ENCODE measurements at regions not wholly inside any gene's neighbourhood (a gene's known extent, or its start where the extent isn't known, plus 50 kb on each side); places are given as distances from the start of the nearest gene placed in this dataset.
A peak's percentile ranks its signal among the peaks of the same experiment; 100 is the strongest.

GRCh38 chr16:66315210-66315825 is 51.2 kb upstream of the CDH5 start:
- no peaks in the 10 kb centered on the region for H3K27me3 ChIP-seq (ENCODE audit: control insufficient read depth in 2 of 2, insufficient read depth in 2 of 2, low read length in 2 of 2)
- intact Hi-C loops (cut with micrococcal nuclease), result loop anchor here (1.0 kb wide), 2 partner anchors 40 to 41 kb away; no protein-coding TSS in a partner anchor
- ATAC-seq, result peak; percentile 87
- no peaks in the 10 kb centered on the region for H3K4me1 ChIP-seq (ENCODE audit: control insufficient read depth in 2 of 2, insufficient read depth in 2 of 2, low read length in 2 of 2)
- peak in 7 of 9 donors; percentile 1 to 50 (median 37) for DNase-seq
- H3K9me3 Mint-ChIP-seq, result peaks cover 0 to 2% (median 0%) of the 10 kb centered on the region in 11 donors
- ChIA-PET POLR2A (no interaction called here), CTCF (interaction anchor here (1.2 kb wide), 1 partner anchor 14 kb away, joined by 3 read pairs; no protein-coding TSS in a partner anchor)
- peak overlapping the region in 1 of 9 donors; percentile 30 for H3K27ac Mint-ChIP-seq
- no peaks in the 10 kb centered on the region for H3K36me3 Mint-ChIP-seq
- H3K36me3 ChIP-seq (ENCODE audit: control insufficient read depth in 2 of 3, insufficient read depth in 3 of 3, low read length in 3 of 3), result no peaks in the 10 kb centered on the region
- peaks cover 0 to 4% (median 0%) of the 10 kb centered on the region in 7 donors for H3K4me1 Mint-ChIP-seq
- peaks cover 0 to 13% (median 8%) of the 10 kb centered on the region in 5 donors for H3K27me3 Mint-ChIP-seq
- no peak overlapping the region for H3K4me3 ChIP-seq (ENCODE audit: low read length)
- H3K4me3 Mint-ChIP-seq, result no peak overlapping the region
- H3K9me3 ChIP-seq (ENCODE audit: control insufficient read depth in 2 of 3, low read length in 3 of 3), result no peaks in the 10 kb centered on the region
- no peak overlapping the region for H3K27ac ChIP-seq (ENCODE audit: low read depth, low read length)

- ATAC-seq (no peak), DNase-seq (no peak)
- H3K4me1 ChIP-seq (ENCODE audit: control insufficient read depth in 2 of 2, insufficient read depth in 2 of 2, low read length in 2 of 2), result no peaks in the 10 kb centered on the region
- no peak overlapping the region for H3K4me3 ChIP-seq (ENCODE audit: low read length)
- ChIA-PET POLR2A (no interaction called here), CTCF (no interaction called here)
- Mint-ChIP-seq H3K36me3 (no peaks in the 10 kb centered on the region), H3K27ac (no peak overlapping the region), H3K9me3 (peaks cover 0 to under 1% (median 0%) of the 10 kb centered on the region in 11 donors), H3K4me3 (no peak overlapping the region), H3K4me1 (peaks cover 0 to 4% (median 0%) of the 10 kb centered on the region in 7 donors), H3K27me3 (peaks cover 0 to 12% (median 2%) of the 10 kb centered on the region in 5 donors)
- no peaks in the 10 kb centered on the region for H3K27me3 ChIP-seq (ENCODE audit: control insufficient read depth in 2 of 2, insufficient read depth in 2 of 2, low read length in 2 of 2)
- no peak overlapping the region for H3K27ac ChIP-seq (ENCODE audit: low read depth, low read length)
- H3K9me3 ChIP-seq (ENCODE audit: control insufficient read depth in 2 of 3, low read length in 3 of 3), result no peaks in the 10 kb centered on the region
- intact Hi-C loops (cut with micrococcal nuclease), result no loop called here
- no peaks in the 10 kb centered on the region for H3K36me3 ChIP-seq (ENCODE audit: control insufficient read depth in 2 of 3, insufficient read depth in 3 of 3, low read length in 3 of 3)
These were observed 55.2 kb upstream of the CDH5 start for GRCh38 chr16:66311306-66311705.

GRCh38 chr16:66309215-66309807 is 57.2 kb upstream of the CDH5 start:
- ChIA-PET POLR2A (no interaction called here), CTCF (no interaction called here)
- Histone ChIP-seq H3K4me1 (ENCODE audit: control insufficient read depth in 2 of 2, insufficient read depth in 2 of 2, low read length in 2 of 2) (no peaks in the 10 kb centered on the region), H3K27ac (ENCODE audit: low read depth, low read length) (no peak overlapping the region), H3K27me3 (ENCODE audit: control insufficient read depth in 2 of 2, insufficient read depth in 2 of 2, low read length in 2 of 2) (no peaks in the 10 kb centered on the region), H3K4me3 (ENCODE audit: low read length) (no peak overlapping the region), H3K9me3 (ENCODE audit: control insufficient read depth in 2 of 3, low read length in 3 of 3) (no peaks in the 10 kb centered on the region), H3K36me3 (ENCODE audit: control insufficient read depth in 2 of 3, insufficient read depth in 3 of 3, low read length in 3 of 3) (no peaks in the 10 kb centered on the region)
- Mint-ChIP-seq H3K27ac (no peak overlapping the region), H3K9me3 (peaks cover 0 to 4% (median 0%) of the 10 kb centered on the region in 11 donors), H3K4me1 (no peaks in the 10 kb centered on the region), H3K4me3 (no peak overlapping the region), H3K36me3 (no peaks in the 10 kb centered on the region), H3K27me3 (peaks cover 0 to 18% (median 5%) of the 10 kb centered on the region in 5 donors)
- DNase-seq (no peak), ATAC-seq (no peak)
- intact Hi-C loops (cut with micrococcal nuclease), result no loop called here

- Histone ChIP-seq H3K4me3 (ENCODE audit: low read length) (no peak overlapping the region), H3K27ac (ENCODE audit: low read depth, low read length) (no peak overlapping the region), H3K27me3 (ENCODE audit: control insufficient read depth in 2 of 2, insufficient read depth in 2 of 2, low read length in 2 of 2) (no peaks in the 10 kb centered on the region), H3K9me3 (ENCODE audit: control insufficient read depth in 2 of 3, low read length in 3 of 3) (no peaks in the 10 kb centered on the region), H3K4me1 (ENCODE audit: control insufficient read depth in 2 of 2, insufficient read depth in 2 of 2, low read length in 2 of 2) (no peaks in the 10 kb centered on the region), H3K36me3 (ENCODE audit: control insufficient read depth in 2 of 3, insufficient read depth in 3 of 3, low read length in 3 of 3) (no peaks in the 10 kb centered on the region)
- Mint-ChIP-seq H3K27me3 (peaks cover 0 to 18% (median 5%) of the 10 kb centered on the region in 5 donors), H3K4me3 (no peak overlapping the region), H3K9me3 (peaks cover 0 to 4% (median 0%) of the 10 kb centered on the region in 11 donors), H3K36me3 (no peaks in the 10 kb centered on the region), H3K27ac (no peak overlapping the region), H3K4me1 (no peaks in the 10 kb centered on the region)
- CTCF ChIA-PET, result no interaction called here
- no peak for DNase-seq
- POLR2A ChIA-PET, result no interaction called here
- intact Hi-C loops (cut with micrococcal nuclease), result no loop called here
- ATAC-seq, result no peak
These were observed 58.4 kb upstream of the CDH5 start for GRCh38 chr16:66308096-66308495.

GRCh38 chr16:66306366-66307150 is 59.9 kb upstream of the CDH5 start:
- CTCF ChIA-PET, result no interaction called here
- H3K9me3 Mint-ChIP-seq, result peaks cover 0 to 4% (median 0%) of the 10 kb centered on the region in 11 donors

GRCh38 chr16:66304961-66305360 is 61.5 kb upstream of the CDH5 start:
- DNase-seq, result peak in 1 of 9 donors; percentile 6
- H3K9me3 Mint-ChIP-seq, result peaks cover 0 to 4% (median 0%) of the 10 kb centered on the region in 11 donors
- no peak overlapping the region for H3K27ac Mint-ChIP-seq
- Histone ChIP-seq H3K27ac (ENCODE audit: low read depth, low read length) (no peak overlapping the region), H3K4me3 (ENCODE audit: low read length) (no peak overlapping the region), H3K27me3 (ENCODE audit: control insufficient read depth in 2 of 2, insufficient read depth in 2 of 2, low read length in 2 of 2) (no peaks in the 10 kb centered on the region), H3K9me3 (ENCODE audit: control insufficient read depth in 2 of 3, low read length in 3 of 3) (no peaks in the 10 kb centered on the region), H3K4me1 (ENCODE audit: control insufficient read depth in 2 of 2, insufficient read depth in 2 of 2, low read length in 2 of 2) (no peaks in the 10 kb centered on the region), H3K36me3 (ENCODE audit: control insufficient read depth in 2 of 3, insufficient read depth in 3 of 3, low read length in 3 of 3) (no peaks in the 10 kb centered on the region)
- H3K4me1 Mint-ChIP-seq, result peaks cover 0 to 4% (median 0%) of the 10 kb centered on the region in 7 donors
- ChIA-PET POLR2A (no interaction called here), CTCF (no interaction called here)
- H3K4me3 Mint-ChIP-seq, result no peak overlapping the region
- peaks cover 0 to 18% (median 5%) of the 10 kb centered on the region in 5 donors for H3K27me3 Mint-ChIP-seq
- H3K36me3 Mint-ChIP-seq, result no peaks in the 10 kb centered on the region
- intact Hi-C loops (cut with micrococcal nuclease), result no loop called here
- ATAC-seq, result no peak

More at GRCh38 chr16:66306366-66307150, 59.9 kb upstream of the CDH5 start:
- intact Hi-C loops (cut with micrococcal nuclease), result no loop called here
- no peaks in the 10 kb centered on the region for H3K36me3 ChIP-seq (ENCODE audit: control insufficient read depth in 2 of 3, insufficient read depth in 3 of 3, low read length in 3 of 3)
- DNase-seq (no peak), ATAC-seq (no peak)
- POLR2A ChIA-PET, result no interaction called here
- no peaks in the 10 kb centered on the region for H3K9me3 ChIP-seq (ENCODE audit: control insufficient read depth in 2 of 3, low read length in 3 of 3)
- no peak overlapping the region for H3K27ac Mint-ChIP-seq
- H3K27me3 ChIP-seq (ENCODE audit: control insufficient read depth in 2 of 2, insufficient read depth in 2 of 2, low read length in 2 of 2), result no peaks in the 10 kb centered on the region
- H3K4me1 Mint-ChIP-seq, result no peaks in the 10 kb centered on the region
- H3K27me3 Mint-ChIP-seq, result peaks cover 0 to 18% (median 5%) of the 10 kb centered on the region in 5 donors
- H3K4me3 Mint-ChIP-seq, result no peak overlapping the region
- H3K36me3 Mint-ChIP-seq, result no peaks in the 10 kb centered on the region
- no peaks in the 10 kb centered on the region for H3K4me1 ChIP-seq (ENCODE audit: control insufficient read depth in 2 of 2, insufficient read depth in 2 of 2, low read length in 2 of 2)
- H3K27ac ChIP-seq (ENCODE audit: low read depth, low read length), result no peak overlapping the region
- no peak overlapping the region for H3K4me3 ChIP-seq (ENCODE audit: low read length)

Measured in naive thymus-derived CD4-positive, alpha-beta T cell (primary cell).